HL-60 (cell line): ENCODE measurements at regions not wholly inside any gene's neighbourhood (a gene's known extent, or its start where the extent isn't known, plus 50 kb on each side); places are given as distances from the start of the nearest gene placed in this dataset.

Source experiments
- POLR2AphosphoS5 ChIP-seq: IDR thresholded peaks from 2 replicates; pipeline ENCODE4 v1.6.1; 2012; ENCODE audit warnings: low read depth
- TF ChIP-seq, protein P1 (sequence below): IDR thresholded peaks from one replicate; pipeline ENCODE4 v1.5.1; 2011; ENCODE audit warnings: low read length, control low read depth, inconsistent platforms; ENCODE audit not compliant: insufficient read depth
- TF ChIP-seq, protein P2 (sequence below): IDR thresholded peaks from 2 replicates; pipeline ENCODE4 v1.6.1; 2012; ENCODE audit warnings: low read depth; ENCODE audit not compliant: insufficient replicate concordance

DNA sequence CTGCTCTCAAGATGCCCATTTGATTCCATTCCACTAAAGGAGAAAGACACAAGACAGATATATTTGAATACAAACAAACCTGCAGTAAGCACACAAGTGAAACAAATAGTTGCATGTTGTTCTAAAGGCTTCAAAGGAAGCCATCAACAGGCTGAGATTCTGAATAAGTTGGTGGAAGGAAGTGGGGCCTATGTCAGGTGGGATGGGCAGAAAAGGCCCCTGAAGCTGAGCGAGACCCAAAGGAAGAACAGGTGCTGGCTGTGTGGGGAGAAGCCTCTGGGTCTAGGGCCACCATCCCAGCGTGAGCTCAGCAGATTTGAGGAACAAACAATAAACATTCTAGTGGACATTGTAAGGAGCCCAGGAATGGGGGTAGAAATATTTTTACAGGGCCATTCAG, 82.4 kb upstream of the PLAC8 start:
- TF ChIP-seq, protein P1, sequence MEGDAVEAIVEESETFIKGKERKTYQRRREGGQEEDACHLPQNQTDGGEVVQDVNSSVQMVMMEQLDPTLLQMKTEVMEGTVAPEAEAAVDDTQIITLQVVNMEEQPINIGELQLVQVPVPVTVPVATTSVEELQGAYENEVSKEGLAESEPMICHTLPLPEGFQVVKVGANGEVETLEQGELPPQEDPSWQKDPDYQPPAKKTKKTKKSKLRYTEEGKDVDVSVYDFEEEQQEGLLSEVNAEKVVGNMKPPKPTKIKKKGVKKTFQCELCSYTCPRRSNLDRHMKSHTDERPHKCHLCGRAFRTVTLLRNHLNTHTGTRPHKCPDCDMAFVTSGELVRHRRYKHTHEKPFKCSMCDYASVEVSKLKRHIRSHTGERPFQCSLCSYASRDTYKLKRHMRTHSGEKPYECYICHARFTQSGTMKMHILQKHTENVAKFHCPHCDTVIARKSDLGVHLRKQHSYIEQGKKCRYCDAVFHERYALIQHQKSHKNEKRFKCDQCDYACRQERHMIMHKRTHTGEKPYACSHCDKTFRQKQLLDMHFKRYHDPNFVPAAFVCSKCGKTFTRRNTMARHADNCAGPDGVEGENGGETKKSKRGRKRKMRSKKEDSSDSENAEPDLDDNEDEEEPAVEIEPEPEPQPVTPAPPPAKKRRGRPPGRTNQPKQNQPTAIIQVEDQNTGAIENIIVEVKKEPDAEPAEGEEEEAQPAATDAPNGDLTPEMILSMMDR = no peak
- TF ChIP-seq, protein P2, sequence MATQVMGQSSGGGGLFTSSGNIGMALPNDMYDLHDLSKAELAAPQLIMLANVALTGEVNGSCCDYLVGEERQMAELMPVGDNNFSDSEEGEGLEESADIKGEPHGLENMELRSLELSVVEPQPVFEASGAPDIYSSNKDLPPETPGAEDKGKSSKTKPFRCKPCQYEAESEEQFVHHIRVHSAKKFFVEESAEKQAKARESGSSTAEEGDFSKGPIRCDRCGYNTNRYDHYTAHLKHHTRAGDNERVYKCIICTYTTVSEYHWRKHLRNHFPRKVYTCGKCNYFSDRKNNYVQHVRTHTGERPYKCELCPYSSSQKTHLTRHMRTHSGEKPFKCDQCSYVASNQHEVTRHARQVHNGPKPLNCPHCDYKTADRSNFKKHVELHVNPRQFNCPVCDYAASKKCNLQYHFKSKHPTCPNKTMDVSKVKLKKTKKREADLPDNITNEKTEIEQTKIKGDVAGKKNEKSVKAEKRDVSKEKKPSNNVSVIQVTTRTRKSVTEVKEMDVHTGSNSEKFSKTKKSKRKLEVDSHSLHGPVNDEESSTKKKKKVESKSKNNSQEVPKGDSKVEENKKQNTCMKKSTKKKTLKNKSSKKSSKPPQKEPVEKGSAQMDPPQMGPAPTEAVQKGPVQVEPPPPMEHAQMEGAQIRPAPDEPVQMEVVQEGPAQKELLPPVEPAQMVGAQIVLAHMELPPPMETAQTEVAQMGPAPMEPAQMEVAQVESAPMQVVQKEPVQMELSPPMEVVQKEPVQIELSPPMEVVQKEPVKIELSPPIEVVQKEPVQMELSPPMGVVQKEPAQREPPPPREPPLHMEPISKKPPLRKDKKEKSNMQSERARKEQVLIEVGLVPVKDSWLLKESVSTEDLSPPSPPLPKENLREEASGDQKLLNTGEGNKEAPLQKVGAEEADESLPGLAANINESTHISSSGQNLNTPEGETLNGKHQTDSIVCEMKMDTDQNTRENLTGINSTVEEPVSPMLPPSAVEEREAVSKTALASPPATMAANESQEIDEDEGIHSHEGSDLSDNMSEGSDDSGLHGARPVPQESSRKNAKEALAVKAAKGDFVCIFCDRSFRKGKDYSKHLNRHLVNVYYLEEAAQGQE = no peak
- no peak for TF ChIP-seq POLR2AphosphoS5
